ENCODE measurements at regions not wholly inside any gene's neighbourhood (a gene's known extent, or its start where the extent isn't known, plus 50 kb on each side); places are given as distances from the start of the nearest gene placed in this dataset.

DNA sequence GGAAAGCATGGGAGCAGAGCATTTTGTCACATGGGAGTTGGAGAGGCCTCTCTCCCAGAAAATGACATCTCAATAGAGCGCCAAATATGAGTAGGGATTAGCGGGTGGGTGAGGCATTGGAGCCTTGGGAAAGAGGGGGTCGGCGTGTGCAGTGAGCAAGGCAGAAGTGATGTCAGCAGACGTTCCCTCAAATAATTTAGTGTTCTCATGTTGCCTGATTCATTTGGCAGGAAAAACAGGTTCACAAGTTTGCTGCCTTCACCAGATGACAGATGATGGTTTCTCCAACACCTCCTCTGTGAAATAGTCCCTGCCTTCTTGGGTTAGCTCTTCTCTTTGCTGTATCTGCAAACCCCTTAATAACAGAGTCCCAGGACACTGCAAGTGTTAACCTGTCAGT, 118.5 kb upstream of the ARHGAP20 start:
- H3K9ac ChIP-seq (ENCODE audit: low read depth, low read length, poor library complexity), result no peak overlapping the region

DNA sequence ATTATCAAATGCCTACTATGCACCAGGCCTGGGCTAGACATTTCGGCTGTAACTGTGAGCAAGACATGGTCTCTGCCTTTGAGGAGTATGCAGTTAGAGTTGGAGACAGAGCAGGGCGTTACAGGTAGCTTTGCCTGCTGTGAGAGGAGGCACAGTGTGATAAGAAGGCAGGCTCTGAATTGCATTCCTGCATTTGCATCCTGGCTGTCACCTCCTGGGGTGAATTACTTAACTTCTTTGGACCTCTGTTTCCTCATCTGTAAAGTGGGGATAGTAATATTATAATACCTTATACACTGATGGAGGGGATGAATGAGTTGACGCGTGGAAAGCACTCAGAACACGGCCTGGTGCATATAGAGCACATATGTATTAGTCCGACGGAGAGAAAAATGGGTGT, 118.1 kb upstream of the ARHGAP20 start:
- no peak for DNase-seq (ENCODE audit: low spot score)
- Histone ChIP-seq H2BK12ac (ENCODE audit: low read length) (no peak overlapping the region), H4K91ac (ENCODE audit: low read depth, low read length, poor library complexity) (no peak overlapping the region), H2BK15ac (ENCODE audit: low read length) (no peak overlapping the region), H3K4me1 (ENCODE audit: control insufficient read depth in 2 of 2, insufficient read depth in 1 of 2, low read depth in 1 of 2, low read length in 2 of 2) (no peaks in the 10 kb centered on the region), H3K4me3 (ENCODE audit: low read length in 2 of 2) (no peak overlapping the region), H3K9me3 (replicated peaks in 1 of 2; ENCODE audit: control insufficient read depth in 2 of 2, insufficient read depth in 1 of 2, low read depth in 1 of 2, low read length in 2 of 2) (no peaks in the 10 kb centered on the region), H3K27me3 (ENCODE audit: control insufficient read depth in 3 of 3, insufficient read depth in 3 of 3, low read depth in 1 of 3, low read length in 3 of 3) (no peaks in the 10 kb centered on the region), H3K4me2 (ENCODE audit: insufficient read depth, low read length, poor library complexity, severe bottlenecking) (no peak overlapping the region), H3K27ac (replicated peaks; ENCODE audit: low read length) (no peak overlapping the region), H3K36me3 (replicated peaks in 1 of 2; ENCODE audit: control insufficient read depth in 2 of 2, insufficient read depth in 2 of 2, low read length in 2 of 2) (no peaks in the 10 kb centered on the region), H2BK120ac (ENCODE audit: low read depth, low read length) (no peak overlapping the region), H2AFZ (ENCODE audit: low read length) (no peak overlapping the region), H3K18ac (ENCODE audit: low read length) (no peak overlapping the region), H3K79me1 (ENCODE audit: low read depth, low read length) (no peaks in the 10 kb centered on the region), H3K14ac (ENCODE audit: low read length) (no peak overlapping the region), H3K4ac (ENCODE audit: low read length) (no peak overlapping the region), H3K23ac (ENCODE audit: low read depth, low read length, poor library complexity) (no peak overlapping the region), H2AK5ac (ENCODE audit: low read depth, low read length) (no peak overlapping the region), H2BK5ac (ENCODE audit: low read length) (no peak overlapping the region), H3K9ac (ENCODE audit: low read depth, low read length, poor library complexity) (no peak overlapping the region), H4K8ac (ENCODE audit: low read depth, low read length) (no peak overlapping the region)
- no CpG with 5 or more reads among the region's 7 CpGs for WGBS, 2 donors (ENCODE audit: extremely low coverage in 2 of 2, insufficient read length in 2 of 2, insufficient replicate concordance in 1 of 2)

More for the DNA sequence above, 118.5 kb upstream of the ARHGAP20 start:
- H3K23ac ChIP-seq (ENCODE audit: low read depth, low read length, poor library complexity), result no peak overlapping the region
- H2AK5ac ChIP-seq (ENCODE audit: low read depth, low read length), result no peak overlapping the region
- no peaks in the 10 kb centered on the region for H3K36me3 ChIP-seq (replicated peaks in 1 of 2; ENCODE audit: control insufficient read depth in 2 of 2, insufficient read depth in 2 of 2, low read length in 2 of 2)
- DNase-seq (ENCODE audit: low spot score), result no peak
- no peak overlapping the region for H2BK5ac ChIP-seq (ENCODE audit: low read length)
- no peak overlapping the region for H2AFZ ChIP-seq (ENCODE audit: low read length)
- no peak overlapping the region for H3K18ac ChIP-seq (ENCODE audit: low read length)
- no peak overlapping the region for H3K4me3 ChIP-seq (ENCODE audit: low read length in 2 of 2)
- no peak overlapping the region for H4K8ac ChIP-seq (ENCODE audit: low read depth, low read length)
- H3K27me3 ChIP-seq (ENCODE audit: control insufficient read depth in 3 of 3, insufficient read depth in 3 of 3, low read depth in 1 of 3, low read length in 3 of 3), result no peaks in the 10 kb centered on the region
- no peaks in the 10 kb centered on the region for H3K4me1 ChIP-seq (ENCODE audit: control insufficient read depth in 2 of 2, insufficient read depth in 1 of 2, low read depth in 1 of 2, low read length in 2 of 2)
- H2BK120ac ChIP-seq (ENCODE audit: low read depth, low read length), result no peak overlapping the region
- H2BK15ac ChIP-seq (ENCODE audit: low read length), result no peak overlapping the region
- no CpG with 5 or more reads among the region's 5 CpGs for WGBS, 2 donors (ENCODE audit: extremely low coverage in 2 of 2, insufficient read length in 2 of 2, insufficient replicate concordance in 1 of 2)
- no peaks in the 10 kb centered on the region for H3K9me3 ChIP-seq (replicated peaks in 1 of 2; ENCODE audit: control insufficient read depth in 2 of 2, insufficient read depth in 1 of 2, low read depth in 1 of 2, low read length in 2 of 2)
- no peak overlapping the region for H3K4me2 ChIP-seq (ENCODE audit: insufficient read depth, low read length, poor library complexity, severe bottlenecking)
- H3K79me1 ChIP-seq (ENCODE audit: low read depth, low read length), result no peaks in the 10 kb centered on the region
- no peak overlapping the region for H3K27ac ChIP-seq (replicated peaks; ENCODE audit: low read length)
- no peak overlapping the region for H4K91ac ChIP-seq (ENCODE audit: low read depth, low read length, poor library complexity)
- no peak overlapping the region for H3K14ac ChIP-seq (ENCODE audit: low read length)
- no peak overlapping the region for H2BK12ac ChIP-seq (ENCODE audit: low read length)
- H3K4ac ChIP-seq (ENCODE audit: low read length), result no peak overlapping the region

DNA sequence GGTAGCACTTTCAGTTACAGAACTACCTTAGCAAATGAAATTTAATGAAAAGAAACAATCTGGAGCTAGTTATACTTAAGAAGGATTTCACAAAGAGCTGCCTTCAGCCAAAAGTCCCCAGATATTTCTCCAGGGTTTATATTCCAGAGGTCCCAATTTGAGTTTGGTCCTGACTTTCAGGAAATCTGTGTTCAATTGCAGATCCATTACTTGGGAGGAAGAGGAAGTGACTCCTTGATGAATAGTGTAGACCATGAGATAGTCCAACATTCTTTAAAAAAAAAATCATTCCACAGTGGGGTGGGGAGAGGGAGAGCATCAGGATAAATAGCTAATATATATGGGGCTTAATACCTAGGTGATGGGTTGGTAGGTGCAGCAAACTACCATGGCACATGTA, 117.6 kb upstream of the ARHGAP20 start:
- no peak overlapping the region for H3K14ac ChIP-seq (ENCODE audit: low read length)
- H2AFZ ChIP-seq (ENCODE audit: low read length), result no peak overlapping the region

GRCh38 chr11:110828086-110828485, 115.8 kb upstream of the ARHGAP20 start:
- H3K27me3 ChIP-seq (ENCODE audit: control insufficient read depth in 3 of 3, insufficient read depth in 3 of 3, low read depth in 1 of 3, low read length in 3 of 3), result no peaks in the 10 kb centered on the region
- H2BK120ac ChIP-seq (ENCODE audit: low read depth, low read length), result no peak overlapping the region
- no peaks in the 10 kb centered on the region for H3K4me1 ChIP-seq (ENCODE audit: control insufficient read depth in 2 of 2, insufficient read depth in 1 of 2, low read depth in 1 of 2, low read length in 2 of 2)
- H2BK5ac ChIP-seq (ENCODE audit: low read length), result no peak overlapping the region
- no peaks in the 10 kb centered on the region for H3K79me1 ChIP-seq (ENCODE audit: low read depth, low read length)
- no peak overlapping the region for H2AK5ac ChIP-seq (ENCODE audit: low read depth, low read length)
- H3K4me2 ChIP-seq (ENCODE audit: insufficient read depth, low read length, poor library complexity, severe bottlenecking), result no peak overlapping the region
- no peak overlapping the region for H4K8ac ChIP-seq (ENCODE audit: low read depth, low read length)
- no peak overlapping the region for H3K18ac ChIP-seq (ENCODE audit: low read length)
- H2AFZ ChIP-seq (ENCODE audit: low read length), result no peak overlapping the region
- H3K23ac ChIP-seq (ENCODE audit: low read depth, low read length, poor library complexity), result no peak overlapping the region
- no peak for DNase-seq (ENCODE audit: low spot score)
- H3K14ac ChIP-seq (ENCODE audit: low read length), result no peak overlapping the region
- WGBS, 2 donors (ENCODE audit: extremely low coverage in 2 of 2, insufficient read length in 2 of 2, insufficient replicate concordance in 1 of 2), result no CpG with 5 or more reads among the region's 1 CpG
- H4K91ac ChIP-seq (ENCODE audit: low read depth, low read length, poor library complexity), result no peak overlapping the region
- H3K9me3 ChIP-seq (replicated peaks in 1 of 2; ENCODE audit: control insufficient read depth in 2 of 2, insufficient read depth in 1 of 2, low read depth in 1 of 2, low read length in 2 of 2), result no peaks in the 10 kb centered on the region
- H2BK12ac ChIP-seq (ENCODE audit: low read length), result no peak overlapping the region
- H3K4me3 ChIP-seq (ENCODE audit: low read length in 2 of 2), result no peak overlapping the region
- no peak overlapping the region for H3K4ac ChIP-seq (ENCODE audit: low read length)
- no peak overlapping the region for H2BK15ac ChIP-seq (ENCODE audit: low read length)
- H3K27ac ChIP-seq (replicated peaks; ENCODE audit: low read length), result no peak overlapping the region
- H3K9ac ChIP-seq (ENCODE audit: low read depth, low read length, poor library complexity), result no peak overlapping the region
- no peaks in the 10 kb centered on the region for H3K36me3 ChIP-seq (replicated peaks in 1 of 2; ENCODE audit: control insufficient read depth in 2 of 2, insufficient read depth in 2 of 2, low read length in 2 of 2)

More for the DNA sequence above, 117.6 kb upstream of the ARHGAP20 start:
- H2BK120ac ChIP-seq (ENCODE audit: low read depth, low read length), result no peak overlapping the region
- H3K4me3 ChIP-seq (ENCODE audit: low read length in 2 of 2), result no peak overlapping the region
- H3K36me3 ChIP-seq (replicated peaks in 1 of 2; ENCODE audit: control insufficient read depth in 2 of 2, insufficient read depth in 2 of 2, low read length in 2 of 2), result no peaks in the 10 kb centered on the region
- no peak overlapping the region for H3K27ac ChIP-seq (replicated peaks; ENCODE audit: low read length)
- no peak overlapping the region for H3K4ac ChIP-seq (ENCODE audit: low read length)
- no peak overlapping the region for H2BK5ac ChIP-seq (ENCODE audit: low read length)
- H4K8ac ChIP-seq (ENCODE audit: low read depth, low read length), result no peak overlapping the region
- H3K4me2 ChIP-seq (ENCODE audit: insufficient read depth, low read length, poor library complexity, severe bottlenecking), result no peak overlapping the region
- no peak overlapping the region for H2AK5ac ChIP-seq (ENCODE audit: low read depth, low read length)
- H3K9ac ChIP-seq (ENCODE audit: low read depth, low read length, poor library complexity), result no peak overlapping the region
- H3K79me1 ChIP-seq (ENCODE audit: low read depth, low read length), result no peaks in the 10 kb centered on the region
- no peaks in the 10 kb centered on the region for H3K27me3 ChIP-seq (ENCODE audit: control insufficient read depth in 3 of 3, insufficient read depth in 3 of 3, low read depth in 1 of 3, low read length in 3 of 3)
- H3K23ac ChIP-seq (ENCODE audit: low read depth, low read length, poor library complexity), result no peak overlapping the region
- no peaks in the 10 kb centered on the region for H3K9me3 ChIP-seq (replicated peaks in 1 of 2; ENCODE audit: control insufficient read depth in 2 of 2, insufficient read depth in 1 of 2, low read depth in 1 of 2, low read length in 2 of 2)
- H2BK12ac ChIP-seq (ENCODE audit: low read length), result no peak overlapping the region
- no peaks in the 10 kb centered on the region for H3K4me1 ChIP-seq (ENCODE audit: control insufficient read depth in 2 of 2, insufficient read depth in 1 of 2, low read depth in 1 of 2, low read length in 2 of 2)
- H3K18ac ChIP-seq (ENCODE audit: low read length), result no peak overlapping the region
- no peak overlapping the region for H4K91ac ChIP-seq (ENCODE audit: low read depth, low read length, poor library complexity)
- no peak overlapping the region for H2BK15ac ChIP-seq (ENCODE audit: low read length)
- DNase-seq (ENCODE audit: low spot score), result no peak

Data from neuronal stem cell (in vitro differentiated cells).